ENCODE measurements at regions not wholly inside any gene's neighbourhood (a gene's known extent, or its start where the extent isn't known, plus 50 kb on each side); places are given as distances from the start of the nearest gene placed in this dataset.

GRCh38 chr4:115660465-115660864 is 547.0 kb upstream of the NDST4 start:
- H3K36me3 ChIP-seq (ENCODE audit: insufficient read depth, low read length) = no peaks in the 10 kb centered on the region
- H3K79me2 ChIP-seq (ENCODE audit: insufficient read depth, low read length) = no peaks in the 10 kb centered on the region
- H3K9ac ChIP-seq (ENCODE audit: low read depth, low read length, poor library complexity, severe bottlenecking) = no peak overlapping the region
- no peaks in the 10 kb centered on the region for H3K9me3 ChIP-seq (ENCODE audit: insufficient read depth, low read depth, low read length)
- H2AFZ ChIP-seq (ENCODE audit: low read length) = no peak overlapping the region
- H3K9me2 ChIP-seq (replicated peaks; ENCODE audit: low read depth, low read length) = no peaks in the 10 kb centered on the region
- H3F3A ChIP-seq (ENCODE audit: low read depth) = no peaks in the 10 kb centered on the region
- H3K4me2 ChIP-seq (ENCODE audit: low read depth, low read length, poor library complexity, severe bottlenecking) = no peak overlapping the region
- no peaks in the 10 kb centered on the region for H4K20me1 ChIP-seq (ENCODE audit: insufficient read depth, low read length, poor library complexity, severe bottlenecking)
- no peaks in the 10 kb centered on the region for H3K4me1 ChIP-seq (ENCODE audit: insufficient read depth, low read length, poor library complexity, severe bottlenecking)
- no peaks in the 10 kb centered on the region for H3K27me3 ChIP-seq (ENCODE audit: insufficient read depth, low read length, poor library complexity, severe bottlenecking)
- TF ChIP-seq EZH2phosphoT487 (IDR thresholded peaks at IDR 0.05; ENCODE audit: borderline replicate concordance) (no peak), CTCF (conservative IDR thresholded peaks at IDR 0.05; ENCODE audit: low read length) (no peak)
- H3K4me3 ChIP-seq (ENCODE audit: low read length, poor library complexity, severe bottlenecking) = no peak overlapping the region

GRCh38 chr4:115657991-115658650 is 544.7 kb upstream of the NDST4 start:
- no peaks in the 10 kb centered on the region for H3K36me3 ChIP-seq (ENCODE audit: insufficient read depth, low read length)

GRCh38 chr4:115655626-115656025 is 542.2 kb upstream of the NDST4 start:
- Histone ChIP-seq H2AFZ (ENCODE audit: low read length) (no peak overlapping the region), H3K4me1 (ENCODE audit: insufficient read depth, low read length, poor library complexity, severe bottlenecking) (no peaks in the 10 kb centered on the region), H3K4me3 (ENCODE audit: low read length, poor library complexity, severe bottlenecking) (no peak overlapping the region), H3F3A (ENCODE audit: low read depth) (no peaks in the 10 kb centered on the region), H3K27me3 (ENCODE audit: insufficient read depth, low read length, poor library complexity, severe bottlenecking) (no peaks in the 10 kb centered on the region), H4K20me1 (ENCODE audit: insufficient read depth, low read length, poor library complexity, severe bottlenecking) (no peaks in the 10 kb centered on the region), H3K36me3 (ENCODE audit: insufficient read depth, low read length) (no peaks in the 10 kb centered on the region), H3K9me2 (replicated peaks; ENCODE audit: low read depth, low read length) (no peaks in the 10 kb centered on the region), H3K9ac (ENCODE audit: low read depth, low read length, poor library complexity, severe bottlenecking) (no peak overlapping the region), H3K9me3 (ENCODE audit: insufficient read depth, low read depth, low read length) (no peaks in the 10 kb centered on the region), H3K4me2 (ENCODE audit: low read depth, low read length, poor library complexity, severe bottlenecking) (no peak overlapping the region), H3K79me2 (ENCODE audit: insufficient read depth, low read length) (no peaks in the 10 kb centered on the region)
- TF ChIP-seq CTCF (conservative IDR thresholded peaks at IDR 0.05; ENCODE audit: low read length) (no peak), EZH2phosphoT487 (IDR thresholded peaks at IDR 0.05; ENCODE audit: borderline replicate concordance) (no peak)

More at GRCh38 chr4:115657991-115658650, 544.7 kb upstream of the NDST4 start:
- H3K4me3 ChIP-seq (ENCODE audit: low read length, poor library complexity, severe bottlenecking) = no peak overlapping the region
- no peaks in the 10 kb centered on the region for H3K27me3 ChIP-seq (ENCODE audit: insufficient read depth, low read length, poor library complexity, severe bottlenecking)
- no peaks in the 10 kb centered on the region for H3K4me1 ChIP-seq (ENCODE audit: insufficient read depth, low read length, poor library complexity, severe bottlenecking)
- no peaks in the 10 kb centered on the region for H4K20me1 ChIP-seq (ENCODE audit: insufficient read depth, low read length, poor library complexity, severe bottlenecking)
- H3K9ac ChIP-seq (ENCODE audit: low read depth, low read length, poor library complexity, severe bottlenecking) = no peak overlapping the region
- no peak overlapping the region for H2AFZ ChIP-seq (ENCODE audit: low read length)
- no peaks in the 10 kb centered on the region for H3K79me2 ChIP-seq (ENCODE audit: insufficient read depth, low read length)
- no peak overlapping the region for H3K4me2 ChIP-seq (ENCODE audit: low read depth, low read length, poor library complexity, severe bottlenecking)
- no peaks in the 10 kb centered on the region for H3K9me2 ChIP-seq (replicated peaks; ENCODE audit: low read depth, low read length)
- H3F3A ChIP-seq (ENCODE audit: low read depth) = no peaks in the 10 kb centered on the region
- TF ChIP-seq EZH2phosphoT487 (IDR thresholded peaks at IDR 0.05; ENCODE audit: borderline replicate concordance) = no peak
- TF ChIP-seq CTCF (conservative IDR thresholded peaks at IDR 0.05; ENCODE audit: low read length) = no peak
- H3K9me3 ChIP-seq (ENCODE audit: insufficient read depth, low read depth, low read length) = no peaks in the 10 kb centered on the region
